Activated CD8-positive, alpha-beta T cell treated with anti-CD3 and anti-CD28 coated beads for 36 hours (primary cell): ENCODE measurements at regions not wholly inside any gene's neighbourhood (a gene's known extent, or its start where the extent isn't known, plus 50 kb on each side); places are given as distances from the start of the nearest gene placed in this dataset.

Source experiments
- ATAC-seq: fragments of 200-7000 bp; cut with Tn5 transposase; one replicate; pipeline ENCODE4 v1.10.0; 2021; ENCODE audit warnings: mild to moderate bottlenecking, moderate library complexity
- CTCF ChIA-PET: fragments of 350-600 bp; sonication (Branson Sonifier 250); formaldehyde crosslinking; loops from one replicate; lab custom pipeline; 2021; ENCODE audit warnings: antibody characterized with exemption; lab: Charles Lee
- POLR2A ChIA-PET: fragments of 350-600 bp; sonication (Branson Sonifier 250); formaldehyde crosslinking; loops from one replicate; lab custom pipeline; 2021; ENCODE audit warnings: antibody characterized with exemption; lab: Charles Lee
- DNase-seq: peaks from one replicate; pipeline ENCODE4 v3.0.0-alpha.2; 2020
- H3K27ac Mint-ChIP-seq: one replicate; pipeline ENCODE4 v1.8.0; 2021; ENCODE audit warnings: mild to moderate bottlenecking, mixed read lengths
- H3K27me3 Mint-ChIP-seq: one replicate; pipeline ENCODE4 v1.8.0; 2021; ENCODE audit warnings: mixed read lengths
- H3K36me3 Mint-ChIP-seq: one replicate; pipeline ENCODE4 v1.8.0; 2021; ENCODE audit warnings: low read depth, mixed read lengths
- H3K4me1 Mint-ChIP-seq: one replicate; pipeline ENCODE4 v1.8.0; 2021; ENCODE audit warnings: low read depth, mixed read lengths
- H3K4me3 Mint-ChIP-seq: one replicate; pipeline ENCODE4 v1.8.0; 2021; ENCODE audit warnings: mild to moderate bottlenecking, moderate library complexity, mixed read lengths
- H3K9me3 Mint-ChIP-seq: one replicate; pipeline ENCODE4 v1.8.0; 2021; ENCODE audit warnings: mixed read lengths
- CTCF ChIP-seq: fragments of 200-600 bp; IDR thresholded peaks from one replicate; pipeline ENCODE4 v1.8.0; 2022; ENCODE audit warnings: antibody characterized with exemption, mild to moderate bottlenecking
- intact Hi-C: fragments of 100-400 bp; cut with micrococcal nuclease; formaldehyde crosslinking; loops from one replicate; pipeline ENCODE4 v1.10.0; 2022

- no peak overlapping the region for H3K4me3 Mint-ChIP-seq
- no peaks in the 10 kb centered on the region for H3K9me3 Mint-ChIP-seq
- no peak for ATAC-seq
- ChIA-PET CTCF (no interaction called here), POLR2A (no interaction called here)
- intact Hi-C loops, result no loop called here
- peaks cover 2% of the 10 kb centered on the region for H3K27me3 Mint-ChIP-seq
- TF ChIP-seq CTCF, result no peak
- no peaks in the 10 kb centered on the region for H3K36me3 Mint-ChIP-seq
- H3K27ac Mint-ChIP-seq, result no peak overlapping the region
- DNase-seq, result no peak
- peaks cover 5% of the 10 kb centered on the region for H3K4me1 Mint-ChIP-seq
Measured at GRCh38 chr4:159432436-159432835, 329.6 kb downstream of the RAPGEF2 start.

GRCh38 chr4:159433337-159433736 is 330.5 kb downstream of the RAPGEF2 start:
- H3K4me3 Mint-ChIP-seq, result no peak overlapping the region
- ChIA-PET CTCF (no interaction called here), POLR2A (no interaction called here)
- no peak for DNase-seq
- ATAC-seq, result no peak
- intact Hi-C loops, result no loop called here
- no peaks in the 10 kb centered on the region for H3K36me3 Mint-ChIP-seq
- TF ChIP-seq CTCF, result no peak
- no peak overlapping the region for H3K27ac Mint-ChIP-seq
- H3K4me1 Mint-ChIP-seq, result peaks cover 5% of the 10 kb centered on the region
- H3K9me3 Mint-ChIP-seq, result no peaks in the 10 kb centered on the region
- peaks cover 2% of the 10 kb centered on the region for H3K27me3 Mint-ChIP-seq

GRCh38 chr4:159434114-159434870 is 331.4 kb downstream of the RAPGEF2 start:
- ATAC-seq, result no peak
- CTCF ChIA-PET, result no interaction called here
- POLR2A ChIA-PET, result no interaction called here
- Mint-ChIP-seq H3K27me3 (peaks cover 2% of the 10 kb centered on the region), H3K4me1 (peaks cover 5% of the 10 kb centered on the region), H3K36me3 (no peaks in the 10 kb centered on the region), H3K27ac (no peak overlapping the region), H3K9me3 (no peaks in the 10 kb centered on the region), H3K4me3 (no peak overlapping the region)
- DNase-seq, result no peak
- intact Hi-C loops, result no loop called here
- no peak for TF ChIP-seq CTCF

GRCh38 chr4:159434871-159435241 is 332.0 kb downstream of the RAPGEF2 start:
- intact Hi-C loops, result no loop called here
- ChIA-PET POLR2A (no interaction called here), CTCF (no interaction called here)
- ATAC-seq (no peak), DNase-seq (no peak)
- Mint-ChIP-seq H3K36me3 (no peaks in the 10 kb centered on the region), H3K4me1 (peaks cover 5% of the 10 kb centered on the region), H3K27me3 (peaks cover 2% of the 10 kb centered on the region), H3K4me3 (no peak overlapping the region), H3K9me3 (no peaks in the 10 kb centered on the region), H3K27ac (no peak overlapping the region)
- TF ChIP-seq CTCF, result no peak

- DNase-seq (no peak), ATAC-seq (no peak)
- Mint-ChIP-seq H3K9me3 (no peaks in the 10 kb centered on the region), H3K36me3 (no peaks in the 10 kb centered on the region), H3K4me3 (no peak overlapping the region), H3K27me3 (peaks cover 2% of the 10 kb centered on the region), H3K27ac (no peak overlapping the region), H3K4me1 (peaks cover 5% of the 10 kb centered on the region)
- intact Hi-C loops, result no loop called here
- ChIA-PET CTCF (no interaction called here), POLR2A (no interaction called here)
- TF ChIP-seq CTCF, result no peak
Measured at GRCh38 chr4:159435561-159436023, 332.7 kb downstream of the RAPGEF2 start.
